HEK293T (cell line): ENCODE measurements at regions not wholly inside any gene's neighbourhood (a gene's known extent, or its start where the extent isn't known, plus 50 kb on each side); places are given as distances from the start of the nearest gene placed in this dataset.

Experiments used
- ARNT ChIP-seq: fragments of 450-650 bp; IDR thresholded peaks from 2 replicates; pipeline ENCODE4 v1.6.1; 2017; ENCODE audit warnings: mild to moderate bottlenecking
- BHLHE40 ChIP-seq: fragments of 450-650 bp; IDR thresholded peaks from 2 replicates; pipeline ENCODE4 v1.6.1; 2016; ENCODE audit warnings: mild to moderate bottlenecking, moderate library complexity, borderline replicate concordance
- ELF4 ChIP-seq: fragments of 450-650 bp; IDR thresholded peaks from 2 replicates; pipeline ENCODE4 v1.6.1; 2017; ENCODE audit warnings: antibody characterized with exemption
- FOXA1 ChIP-seq: fragments of 450-650 bp; IDR thresholded peaks from 2 replicates; pipeline ENCODE4 v1.6.1; 2016; ENCODE audit warnings: mild to moderate bottlenecking
- FOXK2 ChIP-seq: fragments of 450-650 bp; IDR thresholded peaks from 2 replicates; pipeline ENCODE4 v1.6.1; 2016; ENCODE audit warnings: mild to moderate bottlenecking
- FOXM1 ChIP-seq: fragments of 450-650 bp; IDR thresholded peaks from 2 replicates; pipeline ENCODE4 v1.6.1; 2017; ENCODE audit warnings: mild to moderate bottlenecking, borderline replicate concordance
- HDGF ChIP-seq: fragments of 450-650 bp; IDR thresholded peaks from 2 replicates; pipeline ENCODE4 v1.6.1; 2017; ENCODE audit warnings: antibody characterized with exemption, borderline replicate concordance
- LEF1 ChIP-seq: fragments of 450-650 bp; IDR thresholded peaks from 2 replicates; pipeline ENCODE4 v1.6.1; 2017; ENCODE audit warnings: mild to moderate bottlenecking, borderline replicate concordance
- SP1 ChIP-seq: fragments of 450-650 bp; IDR thresholded peaks from 2 replicates; pipeline ENCODE4 v1.6.1; 2017
- SUZ12 ChIP-seq: fragments of 450-650 bp; IDR thresholded peaks from 2 replicates; pipeline ENCODE4 v1.6.1; 2016; ENCODE audit warnings: mild to moderate bottlenecking
- TARDBP ChIP-seq: fragments of 450-650 bp; IDR thresholded peaks from 2 replicates; pipeline ENCODE4 v1.6.1; 2016
- ZNF384 ChIP-seq: fragments of 450-650 bp; IDR thresholded peaks from 2 replicates; pipeline ENCODE4 v1.6.1; 2016
- TF ChIP-seq, protein P1 (sequence below): fragments of 450-650 bp; IDR thresholded peaks from 2 replicates; pipeline ENCODE4 v1.6.1; 2016

DNA sequence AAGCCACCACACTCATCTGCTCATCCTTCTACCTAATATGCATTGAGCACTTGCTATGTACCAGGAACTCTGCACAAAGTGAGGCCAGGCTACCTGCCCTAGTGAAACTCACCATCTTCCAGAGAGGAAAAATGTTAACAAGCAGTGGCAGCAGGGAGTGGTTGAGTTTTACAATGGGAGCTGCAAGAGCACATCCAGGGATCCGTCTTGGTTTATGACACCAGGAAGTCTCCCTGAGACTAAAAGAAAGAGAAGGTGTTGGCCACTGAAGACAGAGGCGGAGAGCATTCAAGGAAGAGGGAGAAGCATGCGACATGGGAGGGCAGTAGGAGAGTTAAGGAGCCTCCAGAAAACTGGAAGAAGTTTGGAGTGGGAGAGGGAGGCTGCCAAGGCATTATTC, 178.1 kb upstream of the CPEB2 start:
- TF ChIP-seq FOXM1 (no peak), ARNT (no peak), SP1 (no peak), TARDBP (no peak), FOXA1 (no peak), ZNF384 (no peak), ELF4 (no peak), HDGF (no peak), BHLHE40 (no peak), LEF1 (no peak), SUZ12 (no peak), FOXK2 (no peak)
- TF ChIP-seq, protein P1, sequence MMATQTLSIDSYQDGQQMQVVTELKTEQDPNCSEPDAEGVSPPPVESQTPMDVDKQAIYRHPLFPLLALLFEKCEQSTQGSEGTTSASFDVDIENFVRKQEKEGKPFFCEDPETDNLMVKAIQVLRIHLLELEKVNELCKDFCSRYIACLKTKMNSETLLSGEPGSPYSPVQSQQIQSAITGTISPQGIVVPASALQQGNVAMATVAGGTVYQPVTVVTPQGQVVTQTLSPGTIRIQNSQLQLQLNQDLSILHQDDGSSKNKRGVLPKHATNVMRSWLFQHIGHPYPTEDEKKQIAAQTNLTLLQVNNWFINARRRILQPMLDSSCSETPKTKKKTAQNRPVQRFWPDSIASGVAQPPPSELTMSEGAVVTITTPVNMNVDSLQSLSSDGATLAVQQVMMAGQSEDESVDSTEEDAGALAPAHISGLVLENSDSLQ: no peak
